Panc1 (cell line): ENCODE measurements at regions not wholly inside any gene's neighbourhood (a gene's known extent, or its start where the extent isn't known, plus 50 kb on each side); places are given as distances from the start of the nearest gene placed in this dataset.

ENCODE experiments used
- ATAC-seq: fragments of 200-7000 bp; cut with Tn5 transposase; 2 replicates; pipeline ENCODE4 v1.9.1; 2020; ENCODE audit warnings: mild to moderate bottlenecking, moderate library complexity
- BruUV-seq: library from RNA; stranded (reverse); fragments of 400-500 nt; replicated peaks from 2 replicates; lab custom pipeline; 2021; lab: Mats Ljungman, UMichigan
- CTCF ChIA-PET: fragments of 300-600 bp; sonication (Branson Sonifier 250); formaldehyde crosslinking; loops from one replicate; lab custom pipeline; 2022; ENCODE audit warnings: antibody characterized with exemption; lab: Charles Lee
- POLR2A ChIA-PET: fragments of 300-600 bp; sonication (Branson Sonifier 250); formaldehyde crosslinking; loops from one replicate; lab custom pipeline; 2022; ENCODE audit warnings: antibody characterized with exemption; lab: Charles Lee
- DNase-seq: peaks from one replicate; pipeline ENCODE4 v3.0.0-alpha.2; 2010; ENCODE audit warnings: low read depth, low spot score
- H3K27ac ChIP-seq: 2 replicates; pipeline ENCODE4 v1.5.1; 2011; ENCODE audit warnings: mild to moderate bottlenecking, low read length, inconsistent platforms
- H3K27me3 ChIP-seq: fragments of 200-500 bp; sonication (Bioruptor generic); 2 replicates; pipeline ENCODE4 v1.6.0; 2014; ENCODE audit warnings: low read length, inconsistent platforms; ENCODE audit not compliant: control insufficient read depth, insufficient read depth
- H3K36me3 ChIP-seq: fragments of 200-500 bp; sonication (Bioruptor generic); 2 replicates; pipeline ENCODE4 v1.5.1; 2014; ENCODE audit warnings: inconsistent platforms, mild to moderate bottlenecking, low read length, moderate library complexity; ENCODE audit not compliant: control insufficient read depth, insufficient read depth
- H3K4me1 ChIP-seq: 2 replicates; pipeline ENCODE4 v1.5.1; 2011; ENCODE audit warnings: inconsistent platforms, mild to moderate bottlenecking, low read length, moderate library complexity; ENCODE audit not compliant: control insufficient read depth, insufficient read depth
- H3K4me3 ChIP-seq, 2 experiments: 2 replicates each; pipeline ENCODE4 v1.5.1; 2011 to 2012; ENCODE audit warnings: low read depth in 2 of 2, low read length in 2 of 2, mild to moderate bottlenecking in 2 of 2, inconsistent platforms in 1 of 2, moderate library complexity in 1 of 2
- H3K9me3 ChIP-seq: fragments of 200-500 bp; sonication (Bioruptor generic); 2 replicates; pipeline ENCODE4 v1.5.1; 2014; ENCODE audit warnings: low read depth, mild to moderate bottlenecking, inconsistent platforms, low read length, moderate library complexity; ENCODE audit not compliant: control insufficient read depth, insufficient read depth
- CTCF ChIP-seq: fragments of 450-650 bp; IDR thresholded peaks from 2 replicates; pipeline ENCODE4 v1.5.1; 2017; ENCODE audit warnings: mild to moderate bottlenecking
- POLR2AphosphoS5 ChIP-seq: IDR thresholded peaks from 2 replicates; pipeline ENCODE4 v1.6.1; 2012; ENCODE audit warnings: mild to moderate bottlenecking, low read depth, low read length, moderate library complexity
- REST ChIP-seq, 2 experiments: IDR thresholded peaks; 2 replicates each; pipeline ENCODE4 v1.6.1; 2011 to 2012; ENCODE audit warnings: low read depth in 2 of 2, control low read depth in 1 of 2, low read length in 1 of 2, mild to moderate bottlenecking in 1 of 2, moderate library complexity in 1 of 2; ENCODE audit not compliant: insufficient read depth in 1 of 2
- SIN3A ChIP-seq: IDR thresholded peaks from 2 replicates; pipeline ENCODE4 v1.6.1; 2012; ENCODE audit warnings: low read depth, mild to moderate bottlenecking, low read length, moderate library complexity, borderline replicate concordance; ENCODE audit not compliant: insufficient read depth
- TCF7L2 ChIP-seq: IDR thresholded peaks from 2 replicates; pipeline ENCODE4 v1.6.1; 2011; ENCODE audit warnings: mild to moderate bottlenecking, low read depth, low read length, inconsistent platforms
- in situ Hi-C: cut with HindIII; loops from 2 replicates; pipeline ENCODE4 v1.10.0; 2016; ENCODE audit warnings: low sequenced_read_pairs, low pct_unique_long_range_greater_than_20kb
- intact Hi-C: fragments of 100-400 bp; cut with micrococcal nuclease; formaldehyde crosslinking; loops from one replicate; pipeline ENCODE4 v1.10.0; 2022; ENCODE audit not compliant: unreplicated experiment

- Histone ChIP-seq H3K27ac (no peak overlapping the region), H3K9me3 (no peaks in the 10 kb centered on the region), H3K27me3 (no peaks in the 10 kb centered on the region), H3K4me1 (no peaks in the 10 kb centered on the region), H3K4me3 (no peak overlapping the region), H3K36me3 (no peaks in the 10 kb centered on the region)
- DNase-seq, result no peak
- no peak for ATAC-seq
- in situ Hi-C loops, result no loop called here
- TF ChIP-seq TCF7L2 (no peak), CTCF (no peak), POLR2AphosphoS5 (no peak), SIN3A (no peak), REST (IDR thresholded peaks at IDR 0.05; ENCODE audit: insufficient read depth in 1 of 2, low read depth in 2 of 2, low read length in 1 of 2) (no peak)
- ChIA-PET POLR2A (no interaction called here), CTCF (no interaction called here)
- intact Hi-C loops, result no loop called here
- BruUV-seq, result no TSS peak
Measured at GRCh38 chr5:166245556-166245955, 2045.9 kb upstream of the WWC1 start.

GRCh38 chr5:166251786-166252185, 2039.7 kb upstream of the WWC1 start:
- no peaks in the 10 kb centered on the region for H3K4me1 ChIP-seq
- ATAC-seq (no peak), DNase-seq (no peak)
- BruUV-seq, result no TSS peak
- ChIA-PET CTCF (no interaction called here), POLR2A (no interaction called here)
- H3K36me3 ChIP-seq, result no peaks in the 10 kb centered on the region
- intact Hi-C loops (no loop called here), in situ Hi-C loops (no loop called here)
- TF ChIP-seq TCF7L2 (no peak), POLR2AphosphoS5 (no peak), SIN3A (no peak), REST (IDR thresholded peaks at IDR 0.05; ENCODE audit: insufficient read depth in 1 of 2, low read depth in 2 of 2, low read length in 1 of 2) (no peak), CTCF (no peak)
- no peak overlapping the region for H3K27ac ChIP-seq
- no peak overlapping the region for H3K4me3 ChIP-seq
- H3K9me3 ChIP-seq, result no peaks in the 10 kb centered on the region
- no peaks in the 10 kb centered on the region for H3K27me3 ChIP-seq
